CD4-positive, alpha-beta T cell treated with Interleukin-15 for 1 hour (primary cell): ENCODE measurements at regions not wholly inside any gene's neighbourhood (a gene's known extent, or its start where the extent isn't known, plus 50 kb on each side); places are given as distances from the start of the nearest gene placed in this dataset.

Source experiments
- DNase-seq: peaks from one replicate; pipeline ENCODE4 v3.0.0-alpha.2; 2020

GRCh38 chr10:131844529-131845084 is 56.2 kb upstream of the PPP2R2D start:
- no peak for DNase-seq

GRCh38 chr10:131845505-131846239 is 55.1 kb upstream of the PPP2R2D start:
- no peak for DNase-seq

GRCh38 chr10:131846240-131847101 is 54.3 kb upstream of the PPP2R2D start:
- no peak for DNase-seq

GRCh38 chr10:131847241-131847783 is 53.5 kb upstream of the PPP2R2D start:
- no peak for DNase-seq

- no peak for DNase-seq
Measured at GRCh38 chr10:131848296-131848695, 52.5 kb upstream of the PPP2R2D start.

GRCh38 chr10:131848741-131849590 is 51.8 kb upstream of the PPP2R2D start:
- no peak for DNase-seq

- no peak for DNase-seq
Measured at GRCh38 chr10:131849591-131850382, 51.0 kb upstream of the PPP2R2D start.

GRCh38 chr10:131850383-131850870 is 50.4 kb upstream of the PPP2R2D start:
- no peak for DNase-seq
